ENCODE measurements at regions not wholly inside any gene's neighbourhood (a gene's known extent, or its start where the extent isn't known, plus 50 kb on each side); places are given as distances from the start of the nearest gene placed in this dataset.

GRCh38 chr2:6325616-6326015 lies 540.1 kb downstream of the CMPK2 start:
- TF ChIP-seq CTCF (IDR thresholded peaks at IDR 0.05; ENCODE audit: poor library complexity) (no peak), EZH2 (IDR thresholded peaks at IDR 0.05; ENCODE audit: borderline replicate concordance) (no peak)

All from hepatocyte (in vitro differentiated cells).